ENCODE measurements at regions not wholly inside any gene's neighbourhood (a gene's known extent, or its start where the extent isn't known, plus 50 kb on each side); places are given as distances from the start of the nearest gene placed in this dataset.
"Not testable (repeated sequence)": the region's sequence is repeated elsewhere in the genome, so short reads cannot be mapped to it uniquely, and the experiment has no call there.

GRCh38 chr19:21606326-21606725 lies 100.9 kb downstream of the ZNF429 start:
- H3K9me1 ChIP-seq (ENCODE audit: control insufficient read depth, insufficient read depth, low read length); H2AFZ ChIP-seq (ENCODE audit: low read depth, low read length); H3K4me2 ChIP-seq (ENCODE audit: insufficient read depth, low read length); intact Hi-C loops (cut with micrococcal nuclease); H3K79me2 ChIP-seq (ENCODE audit: control insufficient read depth, insufficient read depth, low read length); CTCF ChIA-PET (ENCODE audit: low intra/inter-chr PET ratio); in situ Hi-C loops (cut with MboI); H3K36me3 ChIP-seq (ENCODE audit: control insufficient read depth, insufficient read depth, low read length); FAIRE-seq; H4K20me1 ChIP-seq (replicated peaks; ENCODE audit: control insufficient read depth, insufficient read depth, low read length); DNase-seq (ENCODE audit: extremely low read depth in 1 of 4, low spot score in 3 of 4); H3K4me3 ChIP-seq; H3K9me3 ChIP-seq (replicated peaks; ENCODE audit: control insufficient read depth, insufficient read depth, low read depth, low read length); H3K27me3 ChIP-seq (ENCODE audit: control insufficient read depth in 2 of 2, insufficient read depth in 2 of 2, low read length in 2 of 2); POLR2A ChIA-PET; H3K9ac ChIP-seq (ENCODE audit: insufficient read depth in 1 of 2, low read depth in 2 of 2, low read length in 2 of 2); BruUV-seq (replicated peaks): not testable (repeated sequence)
- TF ChIP-seq BRD9 (IDR thresholded peaks at IDR 0.05; ENCODE audit: low read depth, partially characterized antibody) (peak; percentile 79), DMBX1 (CRISPR knock-in tag; IDR thresholded peaks at IDR 0.05; ENCODE audit: borderline replicate concordance) (peak; percentile 92; the same call in 1 of the 2 replicates), SMARCA4 (IDR thresholded peaks at IDR 0.05) (0 out of 2 replicates have a peak, but pooled peaks have one; percentile 33), TAL1 (IDR thresholded peaks at IDR 0.05) (peak; percentile 12; the same call in 1 of the 2 replicates), DPF2 (IDR thresholded peaks at IDR 0.05) (peak; percentile 53), CBFA2T3 (IDR thresholded peaks at IDR 0.05) (peak; percentile 76), ARID1B (IDR thresholded peaks at IDR 0.05) (peak; percentile 47; the same call in 1 of the 2 replicates), LEF1 (IDR thresholded peaks at IDR 0.05) (0 out of 2 replicates have a peak, but pooled peaks have one; percentile 32), NCOR1 (IDR thresholded peaks at IDR 0.05) (0 out of 2 replicates have a peak, but pooled peaks have one; percentile 9), KDM1A (IDR thresholded peaks at IDR 0.05) (0 out of 4 replicates have a peak, but pooled peaks of 1 of the 2 experiments have one; percentile 14), CBFA2T2 (conservative IDR thresholded peaks at IDR 0.05) (peak; percentile 44; the same call in 1 of the 2 replicates), NFRKB (IDR thresholded peaks at IDR 0.05; ENCODE audit: low read depth) (0 out of 2 replicates have a peak, but pooled peaks have one; percentile 44), SMAD4 (CRISPR knock-in tag; conservative IDR thresholded peaks at IDR 0.05) (peak; percentile 83), CXXC5 (CRISPR knock-in tag; IDR thresholded peaks at IDR 0.05) (peak; percentile 72)
- TF ChIP-seq, protein P1, sequence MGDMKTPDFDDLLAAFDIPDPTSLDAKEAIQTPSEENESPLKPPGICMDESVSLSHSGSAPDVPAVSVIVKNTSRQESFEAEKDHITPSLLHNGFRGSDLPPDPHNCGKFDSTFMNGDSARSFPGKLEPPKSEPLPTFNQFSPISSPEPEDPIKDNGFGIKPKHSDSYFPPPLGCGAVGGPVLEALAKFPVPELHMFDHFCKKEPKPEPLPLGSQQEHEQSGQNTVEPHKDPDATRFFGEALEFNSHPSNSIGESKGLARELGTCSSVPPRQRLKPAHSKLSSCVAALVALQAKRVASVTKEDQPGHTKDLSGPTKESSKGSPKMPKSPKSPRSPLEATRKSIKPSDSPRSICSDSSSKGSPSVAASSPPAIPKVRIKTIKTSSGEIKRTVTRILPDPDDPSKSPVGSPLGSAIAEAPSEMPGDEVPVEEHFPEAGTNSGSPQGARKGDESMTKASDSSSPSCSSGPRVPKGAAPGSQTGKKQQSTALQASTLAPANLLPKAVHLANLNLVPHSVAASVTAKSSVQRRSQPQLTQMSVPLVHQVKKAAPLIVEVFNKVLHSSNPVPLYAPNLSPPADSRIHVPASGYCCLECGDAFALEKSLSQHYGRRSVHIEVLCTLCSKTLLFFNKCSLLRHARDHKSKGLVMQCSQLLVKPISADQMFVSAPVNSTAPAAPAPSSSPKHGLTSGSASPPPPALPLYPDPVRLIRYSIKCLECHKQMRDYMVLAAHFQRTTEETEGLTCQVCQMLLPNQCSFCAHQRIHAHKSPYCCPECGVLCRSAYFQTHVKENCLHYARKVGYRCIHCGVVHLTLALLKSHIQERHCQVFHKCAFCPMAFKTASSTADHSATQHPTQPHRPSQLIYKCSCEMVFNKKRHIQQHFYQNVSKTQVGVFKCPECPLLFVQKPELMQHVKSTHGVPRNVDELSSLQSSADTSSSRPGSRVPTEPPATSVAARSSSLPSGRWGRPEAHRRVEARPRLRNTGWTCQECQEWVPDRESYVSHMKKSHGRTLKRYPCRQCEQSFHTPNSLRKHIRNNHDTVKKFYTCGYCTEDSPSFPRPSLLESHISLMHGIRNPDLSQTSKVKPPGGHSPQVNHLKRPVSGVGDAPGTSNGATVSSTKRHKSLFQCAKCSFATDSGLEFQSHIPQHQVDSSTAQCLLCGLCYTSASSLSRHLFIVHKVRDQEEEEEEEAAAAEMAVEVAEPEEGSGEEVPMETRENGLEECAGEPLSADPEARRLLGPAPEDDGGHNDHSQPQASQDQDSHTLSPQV (IDR thresholded peaks at IDR 0.05) = peak; percentile 48; the same call in 1 of the 2 replicates
- Histone ChIP-seq H3K27ac (ENCODE audit: extremely low read depth, low read depth, low read length) (peak overlapping the region; percentile 5; the same call in 1 of the 3 replicates), H3K4me1 (replicated peaks in 1 of 2; ENCODE audit: control insufficient read depth in 2 of 2, insufficient read depth in 2 of 2, low read length in 2 of 2) (peaks cover 26 to 55% of the 10 kb centered on the region in 2 experiments)
- 0 out of 3 replicates have a peak, but pooled peaks have one; percentile 9 for ATAC-seq
- 30% methylated on average over 1 of the region's 5 CpGs for whole genome bisulfite sequencing (ENCODE audit: insufficient coverage, low coverage, missing lambda C conversion rate)

Data from K562 (cell line).